WTC11 (cell line): ENCODE measurements at regions not wholly inside any gene's neighbourhood (a gene's known extent, or its start where the extent isn't known, plus 50 kb on each side); places are given as distances from the start of the nearest gene placed in this dataset.

Experiments
- ATAC-seq: fragments of 200-7000 bp; cut with Tn5 transposase; 2 replicates; pipeline ENCODE4 v1.10.0; 2021; ENCODE audit warnings: mild to moderate bottlenecking, moderate library complexity
- CTCF ChIA-PET: fragments of 300-600 bp; sonication (Branson Sonifier 250); formaldehyde crosslinking; loops from one replicate; lab custom pipeline; 2021; ENCODE audit warnings: antibody characterized with exemption; lab: Charles Lee
- POLR2A ChIA-PET: fragments of 350-600 bp; sonication (Branson Sonifier 250); formaldehyde crosslinking; loops from one replicate; lab custom pipeline; 2021; ENCODE audit warnings: antibody characterized with exemption; lab: Charles Lee
- DNase-seq: peaks from one replicate; pipeline ENCODE4 v3.0.0; 2021; ENCODE audit warnings: low spot score
- H3K27ac Mint-ChIP-seq: 2 replicates; pipeline ENCODE4 v1.8.0; 2021; ENCODE audit warnings: mixed read lengths
- H3K27me3 Mint-ChIP-seq: 2 replicates; pipeline ENCODE4 v1.8.0; 2021; ENCODE audit warnings: low read depth, mild to moderate bottlenecking, moderate library complexity, mixed read lengths
- H3K36me3 Mint-ChIP-seq: 2 replicates; pipeline ENCODE4 v1.8.0; 2021; ENCODE audit warnings: mixed read lengths
- H3K4me1 Mint-ChIP-seq: 2 replicates; pipeline ENCODE4 v1.8.0; 2022; ENCODE audit warnings: mixed read lengths
- H3K4me3 Mint-ChIP-seq: 2 replicates; pipeline ENCODE4 v1.8.0; 2021; ENCODE audit warnings: mild to moderate bottlenecking, moderate library complexity, mixed read lengths
- H3K9me3 Mint-ChIP-seq: 2 replicates; pipeline ENCODE4 v1.8.0; 2021; ENCODE audit warnings: mixed read lengths
- CBFB ChIP-seq: sonication (generic); formaldehyde crosslinking; IDR thresholded peaks from 2 replicates; pipeline ENCODE4 v1.8.1; 2022; ENCODE audit warnings: mild to moderate bottlenecking, low read depth, missing genetic modification reagents
- CREB1 ChIP-seq: sonication (generic); formaldehyde crosslinking; IDR thresholded peaks from 2 replicates; pipeline ENCODE4 v1.8.0; 2023; ENCODE audit warnings: mild to moderate bottlenecking, missing genetic modification reagents
- FOXP1 ChIP-seq: sonication (generic); formaldehyde crosslinking; IDR thresholded peaks from 2 replicates; pipeline ENCODE4 v1.8.0; 2022; ENCODE audit warnings: missing genetic modification reagents, mild to moderate bottlenecking, moderate library complexity, borderline replicate concordance
- HMGA2 ChIP-seq: fragments of 250-450 bp; sonication (Bioruptor Pico); IDR thresholded peaks from 2 replicates; pipeline ENCODE4 v1.4.0; 2021; ENCODE audit warnings: mild to moderate bottlenecking, moderate library complexity
- NR1H2 ChIP-seq: sonication (generic); formaldehyde crosslinking; IDR thresholded peaks from 2 replicates; pipeline ENCODE4 v1.9.0; 2021; ENCODE audit warnings: mild to moderate bottlenecking, moderate library complexity, missing genetic modification reagents
- NR3C1 ChIP-seq: sonication (generic); formaldehyde crosslinking; conservative IDR thresholded peaks from 2 replicates; pipeline ENCODE4 v1.8.1; 2023; ENCODE audit warnings: low read depth, mild to moderate bottlenecking, missing genetic modification reagents
- OVOL2 ChIP-seq: fragments of 250-450 bp; sonication (Bioruptor Pico); IDR thresholded peaks from 2 replicates; pipeline ENCODE4 v1.9.0; 2021; ENCODE audit warnings: mild to moderate bottlenecking, borderline replicate concordance
- SMAD3 ChIP-seq: sonication (generic); formaldehyde crosslinking; IDR thresholded peaks from 2 replicates; pipeline ENCODE4 v1.8.0; 2022; ENCODE audit warnings: missing genetic modification reagents, mild to moderate bottlenecking, borderline replicate concordance
- ZNF121 ChIP-seq: sonication (generic); formaldehyde crosslinking; IDR thresholded peaks from 2 replicates; pipeline ENCODE4 v1.8.0; 2023; ENCODE audit warnings: missing genetic modification reagents
- ZNF317 ChIP-seq: sonication (generic); formaldehyde crosslinking; IDR thresholded peaks from 2 replicates; pipeline ENCODE4 v1.8.1; 2023; ENCODE audit warnings: low read depth, mild to moderate bottlenecking, moderate library complexity, missing genetic modification reagents, borderline replicate concordance
- ZNF423 ChIP-seq: fragments of 250-450 bp; sonication (Bioruptor Pico); IDR thresholded peaks from 2 replicates; pipeline ENCODE4 v2.1.2; 2022; ENCODE audit warnings: mild to moderate bottlenecking, moderate library complexity
- TF ChIP-seq, protein P1 (sequence below): sonication (generic); formaldehyde crosslinking; conservative IDR thresholded peaks from 2 replicates; pipeline ENCODE4 v1.8.1; 2022; ENCODE audit warnings: mild to moderate bottlenecking, missing genetic modification reagents
- TF ChIP-seq, protein P2 (sequence below): fragments of 250-450 bp; sonication (Bioruptor Pico); IDR thresholded peaks from 2 replicates; pipeline ENCODE4 v2.1.2; 2022; ENCODE audit warnings: mild to moderate bottlenecking, moderate library complexity
- TF ChIP-seq, protein P3 (sequence below): sonication (generic); formaldehyde crosslinking; IDR thresholded peaks from 2 replicates; pipeline ENCODE4 v1.8.0; 2022; ENCODE audit warnings: mild to moderate bottlenecking, missing genetic modification reagents
- TF ChIP-seq, protein P4 (sequence below): sonication (generic); formaldehyde crosslinking; IDR thresholded peaks from 2 replicates; pipeline ENCODE4 v1.8.0; 2022; ENCODE audit warnings: missing genetic modification reagents
- TF ChIP-seq, protein P5 (sequence below): fragments of 200-600 bp; IDR thresholded peaks from 2 replicates; pipeline ENCODE4 v1.8.0; 2022; ENCODE audit warnings: antibody characterized with exemption
- TF ChIP-seq, protein P6 (sequence below): fragments of 250-450 bp; sonication (Bioruptor Pico); IDR thresholded peaks from 2 replicates; pipeline ENCODE4 v1.9.0; 2021; ENCODE audit warnings: mild to moderate bottlenecking
- TF ChIP-seq, protein P7 (sequence below): sonication (generic); formaldehyde crosslinking; IDR thresholded peaks from 2 replicates; pipeline ENCODE4 v1.8.0; 2023; ENCODE audit warnings: mild to moderate bottlenecking, missing genetic modification reagents

DNA sequence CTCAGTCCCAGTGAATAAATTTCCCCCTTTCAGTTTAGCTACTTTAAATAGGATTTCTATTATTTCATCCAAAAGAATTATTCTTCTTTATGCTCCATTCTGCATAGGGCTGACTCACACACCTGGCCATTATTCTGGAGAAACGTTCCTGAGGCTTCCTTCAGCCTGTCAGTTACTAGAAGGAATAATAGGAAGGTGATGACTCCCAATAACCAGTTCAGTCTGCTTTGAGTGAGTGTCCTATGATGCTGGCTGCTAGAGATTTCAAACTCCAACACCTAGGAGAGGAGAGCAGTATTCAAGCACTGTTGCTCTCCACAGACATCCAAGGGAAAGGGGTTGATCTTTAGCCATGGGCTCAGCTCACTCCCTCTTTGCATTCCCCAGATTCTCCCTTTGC, 117.8 kb downstream of the KCTD12 start (continued):
- no peak for TF ChIP-seq ZNF121 (CRISPR knock-in tag)
- TF ChIP-seq, protein P1, sequence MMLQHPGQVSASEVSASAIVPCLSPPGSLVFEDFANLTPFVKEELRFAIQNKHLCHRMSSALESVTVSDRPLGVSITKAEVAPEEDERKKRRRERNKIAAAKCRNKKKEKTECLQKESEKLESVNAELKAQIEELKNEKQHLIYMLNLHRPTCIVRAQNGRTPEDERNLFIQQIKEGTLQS (CRISPR knock-in tag): no peak

DNA sequence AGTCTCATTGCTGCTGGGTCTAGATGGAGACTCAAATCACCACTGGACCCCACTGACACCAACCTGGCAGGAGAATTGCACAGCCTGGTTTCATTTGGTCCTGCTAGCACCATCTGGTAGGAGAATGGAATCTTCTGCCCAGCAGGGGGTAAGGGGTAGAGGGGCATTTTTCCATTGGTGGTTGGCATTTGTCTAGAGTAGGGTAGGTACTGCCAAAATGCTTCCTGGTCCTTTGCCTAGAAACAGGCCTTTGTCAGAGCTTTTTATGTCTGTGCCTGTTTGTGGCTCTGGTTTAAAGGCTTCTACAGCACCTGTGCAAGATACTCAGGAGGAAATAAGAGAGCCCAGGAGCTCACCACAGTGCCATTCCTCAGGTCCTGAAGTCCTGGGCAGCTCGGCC, 121.3 kb downstream of the KCTD12 start:
- Mint-ChIP-seq H3K9me3 (no peaks in the 10 kb centered on the region), H3K27me3 (no peaks in the 10 kb centered on the region)
- TF ChIP-seq, protein P2, sequence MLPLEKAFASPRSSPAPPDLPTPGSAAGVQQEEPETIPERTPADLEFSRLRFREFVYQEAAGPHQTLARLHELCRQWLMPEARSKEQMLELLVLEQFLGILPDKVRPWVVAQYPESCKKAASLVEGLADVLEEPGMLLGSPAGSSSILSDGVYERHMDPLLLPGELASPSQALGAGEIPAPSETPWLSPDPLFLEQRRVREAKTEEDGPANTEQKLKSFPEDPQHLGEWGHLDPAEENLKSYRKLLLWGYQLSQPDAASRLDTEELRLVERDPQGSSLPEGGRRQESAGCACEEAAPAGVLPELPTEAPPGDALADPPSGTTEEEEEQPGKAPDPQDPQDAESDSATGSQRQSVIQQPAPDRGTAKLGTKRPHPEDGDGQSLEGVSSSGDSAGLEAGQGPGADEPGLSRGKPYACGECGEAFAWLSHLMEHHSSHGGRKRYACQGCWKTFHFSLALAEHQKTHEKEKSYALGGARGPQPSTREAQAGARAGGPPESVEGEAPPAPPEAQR (CRISPR knock-in tag): no peak
- TF ChIP-seq NR1H2 (no peak), SMAD3 (CRISPR knock-in tag) (no peak), OVOL2 (no peak), NR3C1 (no peak), ZNF423 (no peak)
- TF ChIP-seq, protein P3, sequence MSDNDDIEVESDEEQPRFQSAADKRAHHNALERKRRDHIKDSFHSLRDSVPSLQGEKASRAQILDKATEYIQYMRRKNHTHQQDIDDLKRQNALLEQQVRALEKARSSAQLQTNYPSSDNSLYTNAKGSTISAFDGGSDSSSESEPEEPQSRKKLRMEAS (CRISPR knock-in tag): no peak
- TF ChIP-seq, protein P4, sequence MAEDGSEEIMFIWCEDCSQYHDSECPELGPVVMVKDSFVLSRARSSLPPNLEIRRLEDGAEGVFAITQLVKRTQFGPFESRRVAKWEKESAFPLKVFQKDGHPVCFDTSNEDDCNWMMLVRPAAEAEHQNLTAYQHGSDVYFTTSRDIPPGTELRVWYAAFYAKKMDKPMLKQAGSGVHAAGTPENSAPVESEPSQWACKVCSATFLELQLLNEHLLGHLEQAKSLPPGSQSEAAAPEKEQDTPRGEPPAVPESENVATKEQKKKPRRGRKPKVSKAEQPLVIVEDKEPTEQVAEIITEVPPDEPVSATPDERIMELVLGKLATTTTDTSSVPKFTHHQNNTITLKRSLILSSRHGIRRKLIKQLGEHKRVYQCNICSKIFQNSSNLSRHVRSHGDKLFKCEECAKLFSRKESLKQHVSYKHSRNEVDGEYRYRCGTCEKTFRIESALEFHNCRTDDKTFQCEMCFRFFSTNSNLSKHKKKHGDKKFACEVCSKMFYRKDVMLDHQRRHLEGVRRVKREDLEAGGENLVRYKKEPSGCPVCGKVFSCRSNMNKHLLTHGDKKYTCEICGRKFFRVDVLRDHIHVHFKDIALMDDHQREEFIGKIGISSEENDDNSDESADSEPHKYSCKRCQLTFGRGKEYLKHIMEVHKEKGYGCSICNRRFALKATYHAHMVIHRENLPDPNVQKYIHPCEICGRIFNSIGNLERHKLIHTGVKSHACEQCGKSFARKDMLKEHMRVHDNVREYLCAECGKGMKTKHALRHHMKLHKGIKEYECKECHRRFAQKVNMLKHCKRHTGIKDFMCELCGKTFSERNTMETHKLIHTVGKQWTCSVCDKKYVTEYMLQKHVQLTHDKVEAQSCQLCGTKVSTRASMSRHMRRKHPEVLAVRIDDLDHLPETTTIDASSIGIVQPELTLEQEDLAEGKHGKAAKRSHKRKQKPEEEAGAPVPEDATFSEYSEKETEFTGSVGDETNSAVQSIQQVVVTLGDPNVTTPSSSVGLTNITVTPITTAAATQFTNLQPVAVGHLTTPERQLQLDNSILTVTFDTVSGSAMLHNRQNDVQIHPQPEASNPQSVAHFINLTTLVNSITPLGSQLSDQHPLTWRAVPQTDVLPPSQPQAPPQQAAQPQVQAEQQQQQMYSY (CRISPR knock-in tag): no peak
- TF ChIP-seq, all 79 proteins: peak for 0
- POLR2A ChIA-PET: no interaction called here
- Mint-ChIP-seq H3K27ac (no peak overlapping the region), H3K4me3 (no peak overlapping the region), H3K36me3 (no peaks in the 10 kb centered on the region), H3K4me1 (0 out of 2 replicates have a peak, but pooled peaks cover 3% of the 10 kb centered on the region)
- ATAC-seq (no peak), DNase-seq (no peak)
- CTCF ChIA-PET: no interaction called here

DNA sequence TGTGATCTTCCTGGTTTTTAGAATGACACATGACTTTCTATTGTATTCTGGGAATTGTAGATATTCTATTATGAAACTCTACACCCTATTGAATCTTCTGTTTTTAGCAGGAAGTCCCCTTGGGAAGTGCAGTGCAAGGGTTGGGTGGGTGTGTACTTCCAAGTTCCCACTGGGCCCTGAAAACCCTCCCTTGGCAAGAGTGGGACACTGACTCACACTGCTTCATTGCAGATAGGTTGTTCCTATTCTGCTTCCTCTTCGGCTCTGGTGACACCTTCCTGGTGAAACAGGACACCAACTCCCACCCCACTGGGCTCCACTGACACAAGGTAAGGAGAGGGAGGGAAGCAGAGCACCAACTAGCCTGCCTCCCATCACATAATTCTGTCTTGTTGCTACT, 121.8 kb downstream of the KCTD12 start:
- no peaks in the 10 kb centered on the region for H3K36me3 Mint-ChIP-seq
- H3K27me3 Mint-ChIP-seq: no peaks in the 10 kb centered on the region
- H3K27ac Mint-ChIP-seq: no peak overlapping the region
- H3K4me3 Mint-ChIP-seq: no peak overlapping the region
- 0 out of 2 replicates have a peak, but pooled peaks cover 3% of the 10 kb centered on the region for H3K4me1 Mint-ChIP-seq
- POLR2A ChIA-PET: no interaction called here
- CTCF ChIA-PET: no interaction called here
- H3K9me3 Mint-ChIP-seq: no peaks in the 10 kb centered on the region
- ATAC-seq (no peak), DNase-seq (no peak)
- no peak for TF ChIP-seq FOXP1 (CRISPR knock-in tag)
- TF ChIP-seq CREB1 (CRISPR knock-in tag): no peak
- TF ChIP-seq ZNF317: no peak
- no peak for TF ChIP-seq HMGA2 (CRISPR knock-in tag)
- TF ChIP-seq CBFB (CRISPR knock-in tag): no peak
- TF ChIP-seq, protein P5, sequence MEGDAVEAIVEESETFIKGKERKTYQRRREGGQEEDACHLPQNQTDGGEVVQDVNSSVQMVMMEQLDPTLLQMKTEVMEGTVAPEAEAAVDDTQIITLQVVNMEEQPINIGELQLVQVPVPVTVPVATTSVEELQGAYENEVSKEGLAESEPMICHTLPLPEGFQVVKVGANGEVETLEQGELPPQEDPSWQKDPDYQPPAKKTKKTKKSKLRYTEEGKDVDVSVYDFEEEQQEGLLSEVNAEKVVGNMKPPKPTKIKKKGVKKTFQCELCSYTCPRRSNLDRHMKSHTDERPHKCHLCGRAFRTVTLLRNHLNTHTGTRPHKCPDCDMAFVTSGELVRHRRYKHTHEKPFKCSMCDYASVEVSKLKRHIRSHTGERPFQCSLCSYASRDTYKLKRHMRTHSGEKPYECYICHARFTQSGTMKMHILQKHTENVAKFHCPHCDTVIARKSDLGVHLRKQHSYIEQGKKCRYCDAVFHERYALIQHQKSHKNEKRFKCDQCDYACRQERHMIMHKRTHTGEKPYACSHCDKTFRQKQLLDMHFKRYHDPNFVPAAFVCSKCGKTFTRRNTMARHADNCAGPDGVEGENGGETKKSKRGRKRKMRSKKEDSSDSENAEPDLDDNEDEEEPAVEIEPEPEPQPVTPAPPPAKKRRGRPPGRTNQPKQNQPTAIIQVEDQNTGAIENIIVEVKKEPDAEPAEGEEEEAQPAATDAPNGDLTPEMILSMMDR: no peak
- TF ChIP-seq, protein P6, sequence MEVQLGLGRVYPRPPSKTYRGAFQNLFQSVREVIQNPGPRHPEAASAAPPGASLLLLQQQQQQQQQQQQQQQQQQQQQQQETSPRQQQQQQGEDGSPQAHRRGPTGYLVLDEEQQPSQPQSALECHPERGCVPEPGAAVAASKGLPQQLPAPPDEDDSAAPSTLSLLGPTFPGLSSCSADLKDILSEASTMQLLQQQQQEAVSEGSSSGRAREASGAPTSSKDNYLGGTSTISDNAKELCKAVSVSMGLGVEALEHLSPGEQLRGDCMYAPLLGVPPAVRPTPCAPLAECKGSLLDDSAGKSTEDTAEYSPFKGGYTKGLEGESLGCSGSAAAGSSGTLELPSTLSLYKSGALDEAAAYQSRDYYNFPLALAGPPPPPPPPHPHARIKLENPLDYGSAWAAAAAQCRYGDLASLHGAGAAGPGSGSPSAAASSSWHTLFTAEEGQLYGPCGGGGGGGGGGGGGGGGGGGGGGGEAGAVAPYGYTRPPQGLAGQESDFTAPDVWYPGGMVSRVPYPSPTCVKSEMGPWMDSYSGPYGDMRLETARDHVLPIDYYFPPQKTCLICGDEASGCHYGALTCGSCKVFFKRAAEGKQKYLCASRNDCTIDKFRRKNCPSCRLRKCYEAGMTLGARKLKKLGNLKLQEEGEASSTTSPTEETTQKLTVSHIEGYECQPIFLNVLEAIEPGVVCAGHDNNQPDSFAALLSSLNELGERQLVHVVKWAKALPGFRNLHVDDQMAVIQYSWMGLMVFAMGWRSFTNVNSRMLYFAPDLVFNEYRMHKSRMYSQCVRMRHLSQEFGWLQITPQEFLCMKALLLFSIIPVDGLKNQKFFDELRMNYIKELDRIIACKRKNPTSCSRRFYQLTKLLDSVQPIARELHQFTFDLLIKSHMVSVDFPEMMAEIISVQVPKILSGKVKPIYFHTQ (CRISPR knock-in tag): no peak
- TF ChIP-seq, protein P1 (CRISPR knock-in tag): no peak
- TF ChIP-seq, protein P7, sequence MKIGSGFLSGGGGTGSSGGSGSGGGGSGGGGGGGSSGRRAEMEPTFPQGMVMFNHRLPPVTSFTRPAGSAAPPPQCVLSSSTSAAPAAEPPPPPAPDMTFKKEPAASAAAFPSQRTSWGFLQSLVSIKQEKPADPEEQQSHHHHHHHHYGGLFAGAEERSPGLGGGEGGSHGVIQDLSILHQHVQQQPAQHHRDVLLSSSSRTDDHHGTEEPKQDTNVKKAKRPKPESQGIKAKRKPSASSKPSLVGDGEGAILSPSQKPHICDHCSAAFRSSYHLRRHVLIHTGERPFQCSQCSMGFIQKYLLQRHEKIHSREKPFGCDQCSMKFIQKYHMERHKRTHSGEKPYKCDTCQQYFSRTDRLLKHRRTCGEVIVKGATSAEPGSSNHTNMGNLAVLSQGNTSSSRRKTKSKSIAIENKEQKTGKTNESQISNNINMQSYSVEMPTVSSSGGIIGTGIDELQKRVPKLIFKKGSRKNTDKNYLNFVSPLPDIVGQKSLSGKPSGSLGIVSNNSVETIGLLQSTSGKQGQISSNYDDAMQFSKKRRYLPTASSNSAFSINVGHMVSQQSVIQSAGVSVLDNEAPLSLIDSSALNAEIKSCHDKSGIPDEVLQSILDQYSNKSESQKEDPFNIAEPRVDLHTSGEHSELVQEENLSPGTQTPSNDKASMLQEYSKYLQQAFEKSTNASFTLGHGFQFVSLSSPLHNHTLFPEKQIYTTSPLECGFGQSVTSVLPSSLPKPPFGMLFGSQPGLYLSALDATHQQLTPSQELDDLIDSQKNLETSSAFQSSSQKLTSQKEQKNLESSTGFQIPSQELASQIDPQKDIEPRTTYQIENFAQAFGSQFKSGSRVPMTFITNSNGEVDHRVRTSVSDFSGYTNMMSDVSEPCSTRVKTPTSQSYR (CRISPR knock-in tag): no peak
